ENCODE measurements at regions not wholly inside any gene's neighbourhood (a gene's known extent, or its start where the extent isn't known, plus 50 kb on each side); places are given as distances from the start of the nearest gene placed in this dataset.
A peak's percentile ranks its signal among the peaks of the same experiment; 100 is the strongest.

- DNase-seq (no peak), ATAC-seq (ENCODE audit: insufficient read depth, low read depth) (no peak)
- Histone ChIP-seq H3K36me3 (ENCODE audit: insufficient read depth, low read length) (no peaks in the 10 kb centered on the region), H3K27ac (ENCODE audit: low read length) (no peak overlapping the region), H3K27me3 (ENCODE audit: insufficient read depth, low read length, poor library complexity) (peaks cover 10% of the 10 kb centered on the region), H3K9me3 (ENCODE audit: insufficient read depth, low read length, severe bottlenecking) (peaks cover 17% of the 10 kb centered on the region), H3K4me1 (ENCODE audit: insufficient read depth, low read length) (no peaks in the 10 kb centered on the region), H4K20me1 (ENCODE audit: insufficient read depth, low read length) (no peaks in the 10 kb centered on the region), H2AFZ (ENCODE audit: low read depth, low read length) (no peak overlapping the region), H3K4me2 (ENCODE audit: insufficient read depth, low read length) (no peak overlapping the region), H3K4me3 (ENCODE audit: low read depth in 1 of 2, low read length in 2 of 2) (no peak overlapping the region), H3K79me2 (ENCODE audit: insufficient read depth, low read length) (no peaks in the 10 kb centered on the region), H3K9ac (ENCODE audit: low read depth, low read length) (no peak overlapping the region)
- TF ChIP-seq CTCF (IDR thresholded peaks at IDR 0.05; ENCODE audit: borderline replicate concordance, extremely low read depth, low read length, poor library complexity, severe bottlenecking) (no peak), EZH2 (IDR thresholded peaks at IDR 0.05; ENCODE audit: borderline replicate concordance, low read depth, low read length, severe bottlenecking) (no peak)
Observed at GRCh38 chr2:240224676-240225075, 84.2 kb upstream of the OTOS start.

- H3K4me3 ChIP-seq (ENCODE audit: low read depth in 1 of 2, low read length in 2 of 2): no peak overlapping the region
- no peak overlapping the region for H2AFZ ChIP-seq (ENCODE audit: low read depth, low read length)
- H3K79me2 ChIP-seq (ENCODE audit: insufficient read depth, low read length): no peaks in the 10 kb centered on the region
- H3K27me3 ChIP-seq (ENCODE audit: insufficient read depth, low read length, poor library complexity): peaks cover 10% of the 10 kb centered on the region
- no peak overlapping the region for H3K27ac ChIP-seq (ENCODE audit: low read length)
- TF ChIP-seq CTCF (IDR thresholded peaks at IDR 0.05; ENCODE audit: borderline replicate concordance, extremely low read depth, low read length, poor library complexity, severe bottlenecking) (no peak), EZH2 (IDR thresholded peaks at IDR 0.05; ENCODE audit: borderline replicate concordance, low read depth, low read length, severe bottlenecking) (no peak)
- no peaks in the 10 kb centered on the region for H3K36me3 ChIP-seq (ENCODE audit: insufficient read depth, low read length)
- no peak for DNase-seq
- H4K20me1 ChIP-seq (ENCODE audit: insufficient read depth, low read length): no peaks in the 10 kb centered on the region
- H3K9me3 ChIP-seq (ENCODE audit: insufficient read depth, low read length, severe bottlenecking): peaks cover 19% of the 10 kb centered on the region
- H3K4me2 ChIP-seq (ENCODE audit: insufficient read depth, low read length): no peak overlapping the region
- no peaks in the 10 kb centered on the region for H3K4me1 ChIP-seq (ENCODE audit: insufficient read depth, low read length)
- no peak for ATAC-seq (ENCODE audit: insufficient read depth, low read depth)
- no peak overlapping the region for H3K9ac ChIP-seq (ENCODE audit: low read depth, low read length)
Observed at GRCh38 chr2:240225131-240225530, 84.7 kb upstream of the OTOS start.

DNA sequence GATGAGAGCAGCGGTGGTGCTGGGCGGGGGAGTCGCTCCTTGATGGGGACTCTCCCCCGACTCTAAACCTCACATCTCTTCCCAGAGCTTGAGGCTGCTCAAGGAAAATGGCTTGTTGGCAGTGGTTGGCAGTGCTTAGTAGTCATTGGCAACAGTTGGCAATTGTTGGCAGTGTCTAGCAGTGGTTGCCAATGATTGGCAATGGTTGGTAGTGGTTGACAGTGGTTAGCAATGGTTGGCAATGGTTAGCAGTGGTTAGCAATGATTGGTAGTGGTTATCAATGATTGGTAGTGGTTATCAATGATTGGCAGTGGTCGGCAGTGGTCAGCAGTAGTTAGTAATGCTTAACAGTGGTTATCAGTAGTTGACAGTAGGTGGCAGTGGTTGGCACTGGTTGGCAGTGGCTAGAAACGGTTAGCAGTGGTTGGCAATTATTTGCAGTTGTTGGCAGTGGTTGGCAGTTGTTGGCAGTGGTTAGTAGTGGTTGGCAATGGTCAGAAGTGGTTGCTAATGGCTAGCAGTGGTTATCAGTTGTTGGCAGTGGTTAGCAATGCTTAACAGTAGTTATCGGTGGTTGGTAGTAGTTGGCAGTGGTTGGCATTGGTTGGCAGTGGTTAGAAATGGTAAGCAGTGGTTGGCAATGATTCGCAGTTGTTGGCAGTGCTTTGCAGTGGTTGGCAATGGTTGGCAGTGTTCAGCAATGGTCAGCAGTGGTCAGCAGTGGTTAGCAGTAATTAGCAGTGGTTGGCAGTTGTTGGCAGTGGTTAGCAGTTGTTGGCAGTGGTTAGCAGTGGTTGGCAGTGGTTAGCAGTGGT is 85.4 kb upstream of the OTOS start:
- no peak overlapping the region for H3K4me3 ChIP-seq (ENCODE audit: low read depth in 1 of 2, low read length in 2 of 2)
- no peaks in the 10 kb centered on the region for H3K36me3 ChIP-seq (ENCODE audit: insufficient read depth, low read length)
- peaks cover 19% of the 10 kb centered on the region for H3K9me3 ChIP-seq (ENCODE audit: insufficient read depth, low read length, severe bottlenecking)
- no peak overlapping the region for H3K27ac ChIP-seq (ENCODE audit: low read length)
- peaks cover 10% of the 10 kb centered on the region for H3K27me3 ChIP-seq (ENCODE audit: insufficient read depth, low read length, poor library complexity)
- no peak overlapping the region for H2AFZ ChIP-seq (ENCODE audit: low read depth, low read length)
- ATAC-seq (ENCODE audit: insufficient read depth, low read depth) (no peak), DNase-seq (no peak)
- H3K9ac ChIP-seq (ENCODE audit: low read depth, low read length): no peak overlapping the region
- H3K79me2 ChIP-seq (ENCODE audit: insufficient read depth, low read length): no peaks in the 10 kb centered on the region
- H3K4me2 ChIP-seq (ENCODE audit: insufficient read depth, low read length): no peak overlapping the region
- no peaks in the 10 kb centered on the region for H3K4me1 ChIP-seq (ENCODE audit: insufficient read depth, low read length)
- TF ChIP-seq CTCF (IDR thresholded peaks at IDR 0.05; ENCODE audit: borderline replicate concordance, extremely low read depth, low read length, poor library complexity, severe bottlenecking) (peak; percentile 42), EZH2 (IDR thresholded peaks at IDR 0.05; ENCODE audit: borderline replicate concordance, low read depth, low read length, severe bottlenecking) (no peak)
- H4K20me1 ChIP-seq (ENCODE audit: insufficient read depth, low read length): no peaks in the 10 kb centered on the region
